ENCODE measurements at regions not wholly inside any gene's neighbourhood (a gene's known extent, or its start where the extent isn't known, plus 50 kb on each side); places are given as distances from the start of the nearest gene placed in this dataset.

DNA sequence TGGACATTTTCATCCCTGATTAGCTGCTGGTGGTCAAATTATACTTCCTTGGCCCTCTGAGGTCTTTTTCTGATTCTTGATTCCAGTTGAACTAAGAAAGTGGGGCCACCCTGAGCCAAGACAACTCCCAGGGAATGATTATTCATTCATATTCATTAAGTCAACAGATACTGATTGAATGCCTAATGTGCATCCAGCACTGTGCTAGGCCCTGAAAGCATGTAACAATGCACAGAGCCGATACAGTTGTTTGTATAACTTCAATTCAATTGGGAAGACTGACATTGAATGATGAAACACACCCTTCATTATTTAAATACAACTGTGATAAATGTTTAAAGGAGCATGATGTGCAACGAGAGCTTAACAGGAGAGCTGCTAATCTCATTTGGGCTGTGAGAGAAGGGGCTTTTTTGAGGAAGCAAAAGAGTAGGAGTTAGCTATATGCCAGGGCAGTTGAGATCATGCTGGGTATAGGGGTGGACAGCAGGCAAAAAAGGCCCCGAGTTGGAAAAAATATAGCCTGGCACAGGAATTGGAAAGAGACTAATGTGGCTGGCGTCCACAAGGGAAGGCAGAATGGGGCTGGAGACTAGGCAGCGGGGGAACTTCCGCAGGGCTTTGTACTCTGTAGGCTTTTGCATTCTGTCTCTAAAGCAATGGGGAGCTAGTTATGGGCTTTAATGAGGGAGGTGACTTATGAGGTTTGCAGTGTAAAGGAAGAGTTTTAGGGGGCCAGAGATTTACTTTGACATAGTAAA is 57.2 kb upstream of the ACVR1 start:
- no peak for DNase-seq (ENCODE audit: low read depth)

DNA sequence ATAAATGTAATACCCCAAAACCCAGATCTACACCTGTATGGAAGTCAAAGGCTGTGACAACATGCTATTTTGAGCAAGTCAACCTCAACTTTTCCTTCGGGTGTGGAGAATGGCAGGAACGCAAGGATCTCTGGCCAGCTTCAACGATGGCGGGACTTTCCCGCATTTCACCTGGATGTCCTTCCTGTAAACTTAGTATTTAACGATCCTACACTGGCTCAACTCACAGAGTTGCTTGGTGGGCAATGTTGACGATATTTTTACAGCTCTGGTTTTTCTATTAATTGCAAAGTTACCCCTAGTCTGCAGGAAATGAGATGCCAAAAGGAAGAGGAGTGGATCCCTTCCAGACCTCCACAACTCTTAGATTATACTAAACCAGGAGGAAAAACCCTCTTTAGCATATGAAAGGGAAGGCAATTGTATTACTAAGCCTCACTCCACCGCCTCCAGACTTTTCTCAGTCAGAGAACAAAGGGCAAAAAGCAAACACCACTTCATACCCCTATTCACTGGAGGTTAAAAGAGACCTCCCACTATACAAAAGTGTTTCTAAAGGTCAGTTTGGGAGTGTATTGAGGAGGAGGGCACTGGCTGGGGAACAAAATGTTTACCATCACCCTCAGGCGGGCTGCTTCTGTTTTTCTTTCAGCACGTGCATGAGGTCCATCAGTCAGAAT is 56.5 kb upstream of the ACVR1 start:
- DNase-seq (ENCODE audit: low read depth) = no peak

DNA sequence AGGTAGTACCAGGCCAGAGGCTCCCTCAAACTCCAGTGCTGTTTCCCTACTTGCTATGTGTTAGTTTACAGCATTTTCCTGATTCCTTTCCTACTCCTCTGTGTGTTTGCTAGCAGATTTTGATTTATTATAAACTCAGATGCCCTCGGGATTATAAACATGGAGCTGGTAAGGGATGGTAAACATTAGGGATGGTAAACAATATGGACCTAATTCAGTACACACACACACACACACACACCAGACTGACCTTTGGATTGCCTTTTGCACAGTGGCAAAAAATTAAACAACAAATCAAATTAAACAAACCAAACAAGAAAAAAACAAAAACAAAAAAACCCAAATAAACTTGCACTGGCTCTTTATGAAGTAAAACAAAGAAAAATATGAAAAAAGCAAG is 55.4 kb upstream of the ACVR1 start:
- no peak for DNase-seq (ENCODE audit: low read depth)

- no peak for DNase-seq (ENCODE audit: low read depth)
Measured at GRCh38 chr2:157930728-157931127, 54.6 kb upstream of the ACVR1 start.

GRCh38 chr2:157929871-157930667 is 53.9 kb upstream of the ACVR1 start:
- peak; percentile 75 for DNase-seq (ENCODE audit: low read depth)

- no peak for DNase-seq (ENCODE audit: low read depth)
Measured at GRCh38 chr2:157928372-157928771, 52.2 kb upstream of the ACVR1 start.

GRCh38 chr2:157927155-157927554 is 51.0 kb upstream of the ACVR1 start:
- no peak for DNase-seq (ENCODE audit: low read depth)

Data from CMK (cell line).